GM19240 (cell line): ENCODE measurements at regions not wholly inside any gene's neighbourhood (a gene's known extent, or its start where the extent isn't known, plus 50 kb on each side); places are given as distances from the start of the nearest gene placed in this dataset.

ENCODE experiments used
- DNase-seq: peaks from one replicate; pipeline ENCODE4 v3.0.0; 2011; ENCODE audit warnings: low spot score; ENCODE audit not compliant: insufficient read length

DNA sequence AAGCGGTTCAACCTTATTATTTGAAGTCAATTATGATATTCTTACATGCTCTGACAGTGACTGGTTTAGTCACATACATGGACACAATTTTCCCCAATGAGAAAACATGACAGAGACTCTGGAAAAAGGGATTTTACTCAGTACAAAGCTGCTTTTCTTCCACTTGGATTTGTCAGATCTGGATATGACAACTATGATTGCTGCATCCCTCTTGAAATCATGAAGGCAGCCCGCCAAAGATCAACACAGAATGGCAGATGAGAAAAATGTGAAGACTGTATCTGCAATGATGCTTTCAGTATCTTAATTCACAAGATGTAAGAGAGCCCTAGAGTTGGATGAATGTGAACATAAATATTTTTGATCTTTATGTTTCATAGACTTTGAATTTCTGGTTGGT is 439.6 kb downstream of the CDH8 start:
- DNase-seq = no peak

DNA sequence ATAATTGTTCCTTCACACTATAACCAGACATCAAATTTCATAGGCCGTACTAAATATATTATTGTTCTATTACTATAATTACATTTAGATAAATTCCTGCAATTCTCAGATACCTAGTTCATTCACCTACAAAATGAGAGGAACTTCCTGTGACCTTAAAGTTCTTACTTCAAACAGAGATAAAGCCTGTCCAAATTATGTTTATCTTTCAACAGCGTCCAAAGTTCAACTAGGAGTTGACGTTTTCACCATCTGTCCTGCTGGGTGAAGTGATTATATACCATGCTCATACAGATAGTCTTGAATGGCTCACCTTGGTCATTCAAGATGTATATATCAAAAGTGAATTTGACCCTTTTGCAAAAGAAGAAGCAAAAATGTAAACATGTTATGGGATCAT is 440.6 kb downstream of the CDH8 start:
- no peak for DNase-seq

DNA sequence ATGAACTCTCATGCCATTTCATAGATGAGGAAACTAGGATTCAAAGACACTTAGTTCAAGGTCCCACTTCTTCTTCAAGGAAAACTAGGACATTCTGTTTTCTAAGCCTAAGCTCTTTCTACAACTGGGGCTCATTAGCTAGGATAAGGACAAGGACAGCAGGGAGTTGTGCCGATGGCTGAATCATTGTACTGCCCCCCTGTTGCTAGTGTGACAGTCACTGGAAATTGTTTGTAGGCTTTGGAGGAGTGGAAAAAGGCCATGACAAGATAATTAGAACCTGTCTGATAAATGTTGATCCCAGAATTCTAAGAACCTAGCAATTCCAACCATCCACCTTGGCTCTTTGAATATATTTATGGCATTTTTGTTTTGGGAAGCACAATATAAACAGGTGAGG is 445.7 kb downstream of the CDH8 start:
- no peak for DNase-seq

DNA sequence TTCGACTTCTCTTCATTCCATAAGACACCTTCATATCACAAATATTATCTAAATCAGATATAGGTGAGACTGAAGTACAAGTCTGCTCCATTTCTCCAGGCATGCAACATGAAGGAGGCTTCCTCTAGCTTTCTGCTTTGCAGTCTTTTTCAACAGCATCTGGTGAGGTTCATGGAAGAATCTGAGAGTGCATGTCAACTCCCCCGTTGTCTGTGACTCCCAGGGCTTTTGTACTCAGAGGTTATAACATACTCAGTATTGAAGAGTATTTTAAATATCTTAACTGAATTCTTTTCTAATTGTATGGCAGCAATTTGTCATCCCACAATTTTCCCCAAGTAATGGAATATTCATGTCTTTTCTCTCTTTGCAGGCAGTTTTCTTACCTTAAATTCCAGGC is 448.7 kb downstream of the CDH8 start:
- DNase-seq = no peak

DNA sequence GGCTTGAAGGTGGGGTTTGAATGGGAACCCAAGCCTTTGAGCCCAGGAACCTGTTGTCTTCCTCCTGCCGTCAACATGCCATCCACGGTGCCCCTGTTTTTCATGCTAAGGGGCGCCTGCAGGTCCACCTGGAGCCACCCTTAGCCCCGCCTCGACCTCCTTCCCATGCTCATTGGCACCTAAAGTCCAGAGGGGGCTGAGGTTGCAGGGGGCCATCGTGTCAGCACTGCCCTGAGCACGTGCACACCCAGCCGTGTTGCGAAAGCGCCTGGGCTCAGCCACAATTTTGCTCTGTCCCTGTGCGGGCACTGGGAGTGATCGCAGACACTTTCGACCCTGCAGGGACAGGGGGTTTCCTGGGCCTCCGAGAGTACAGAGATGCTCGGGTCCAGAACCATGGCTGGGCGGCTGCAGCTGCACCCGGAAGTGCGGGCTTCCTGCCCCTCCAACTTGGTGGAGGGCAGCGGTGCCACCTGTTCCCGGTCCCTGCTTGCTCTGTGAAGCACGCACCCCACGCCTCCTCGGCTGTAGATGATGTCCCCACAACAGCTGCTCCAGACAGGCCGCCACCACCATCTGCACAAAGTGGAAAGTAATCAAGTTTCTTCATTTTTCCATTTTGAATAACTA is 454.7 kb downstream of the CDH8 start:
- DNase-seq = no peak

DNA sequence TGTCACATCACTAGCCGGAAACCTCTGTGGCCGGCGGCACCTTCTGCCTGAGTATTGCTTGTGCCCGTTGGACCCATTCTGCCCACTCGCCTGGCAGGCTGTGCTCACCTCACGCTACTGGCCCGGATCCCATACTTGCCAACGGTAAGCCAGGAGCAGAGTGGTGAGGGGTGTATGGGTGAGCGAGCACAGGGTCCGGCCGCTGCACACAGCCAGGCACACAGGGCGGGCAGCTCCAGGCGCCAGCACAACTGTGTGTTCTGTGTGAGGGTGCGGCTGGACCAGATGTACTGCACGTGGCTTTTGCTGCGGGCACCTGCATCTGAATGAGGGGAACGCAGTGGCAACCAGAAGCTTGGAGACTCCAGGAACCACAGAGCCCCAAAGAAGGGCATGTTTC is 455.7 kb downstream of the CDH8 start:
- no peak for DNase-seq

DNA sequence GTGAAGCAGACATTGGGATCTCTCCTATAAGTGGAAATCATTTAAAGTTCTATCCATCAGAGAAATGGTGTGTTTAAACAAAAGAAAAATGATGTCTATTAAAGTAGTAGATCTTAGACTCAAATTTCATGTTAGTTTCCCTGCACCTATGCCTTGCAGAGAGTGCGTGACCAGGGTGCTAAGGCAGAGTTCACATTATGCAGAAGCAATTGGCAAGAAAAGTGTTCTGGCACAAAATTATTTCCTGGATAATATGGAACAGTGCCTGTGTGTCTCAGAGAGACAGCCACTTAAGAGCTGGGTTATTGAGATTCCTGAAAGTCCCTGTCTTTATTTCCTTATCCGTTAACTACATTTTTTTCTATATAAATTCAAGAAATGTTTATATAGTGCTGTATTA is 457.0 kb downstream of the CDH8 start:
- no peak for DNase-seq

DNA sequence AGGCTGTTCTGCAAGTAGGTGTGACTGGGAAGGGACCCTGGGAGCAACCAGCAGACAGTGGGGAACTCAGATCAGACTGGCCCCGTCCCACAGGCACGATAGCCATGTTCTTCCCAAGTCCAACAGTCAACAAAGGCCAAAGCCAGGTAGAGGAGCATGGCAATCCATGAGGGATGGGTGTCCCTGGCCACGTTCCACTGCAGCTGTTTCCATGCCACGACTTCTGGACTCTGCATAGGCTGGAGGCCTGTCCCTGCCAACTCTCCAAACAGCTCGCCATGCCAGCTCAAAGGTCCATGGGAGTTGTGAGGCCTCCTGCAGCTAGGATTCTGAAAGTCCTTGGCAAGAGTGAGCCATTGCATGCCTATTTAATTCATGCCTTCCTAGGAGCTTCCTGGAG is 459.8 kb downstream of the CDH8 start:
- DNase-seq = no peak

DNA sequence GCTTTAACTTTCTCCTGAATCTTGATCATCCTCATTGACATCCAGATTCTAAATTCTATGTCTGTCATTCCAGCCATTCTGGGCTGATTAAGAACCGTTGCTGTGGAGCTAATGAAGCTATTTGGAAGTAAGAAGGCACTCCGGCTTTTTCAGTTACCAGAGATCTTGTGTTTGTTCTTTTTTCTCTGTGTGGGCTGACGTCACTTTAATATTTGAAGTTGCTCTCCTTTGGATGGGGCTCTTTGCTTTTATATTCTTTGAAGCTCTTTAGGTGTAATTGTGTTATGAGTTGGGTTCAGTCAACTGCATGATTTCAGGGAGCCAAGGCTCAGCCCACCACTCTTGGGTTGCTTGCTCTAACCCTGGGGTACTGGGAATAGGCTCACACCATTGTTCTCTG is 460.6 kb downstream of the CDH8 start:
- no peak for DNase-seq

DNA sequence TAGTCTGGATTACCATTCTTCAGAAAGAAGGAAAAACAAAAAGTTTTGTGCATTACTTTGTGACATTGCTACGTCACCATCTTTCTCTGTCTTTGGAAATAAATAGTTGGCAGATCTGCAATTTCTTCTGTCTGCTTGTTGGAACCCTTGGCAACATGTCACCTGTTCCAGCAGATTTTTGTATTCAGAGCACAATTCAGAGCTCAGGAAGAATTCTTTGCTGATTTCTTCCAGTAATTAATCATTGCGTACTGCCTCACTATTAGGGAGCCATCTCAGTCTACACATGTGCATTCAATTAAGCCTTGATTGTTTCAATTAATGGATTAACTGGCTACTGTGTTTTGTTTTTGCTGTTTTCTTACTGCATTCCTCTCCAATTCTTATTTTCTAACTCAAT is 467.2 kb downstream of the CDH8 start:
- no peak for DNase-seq

DNA sequence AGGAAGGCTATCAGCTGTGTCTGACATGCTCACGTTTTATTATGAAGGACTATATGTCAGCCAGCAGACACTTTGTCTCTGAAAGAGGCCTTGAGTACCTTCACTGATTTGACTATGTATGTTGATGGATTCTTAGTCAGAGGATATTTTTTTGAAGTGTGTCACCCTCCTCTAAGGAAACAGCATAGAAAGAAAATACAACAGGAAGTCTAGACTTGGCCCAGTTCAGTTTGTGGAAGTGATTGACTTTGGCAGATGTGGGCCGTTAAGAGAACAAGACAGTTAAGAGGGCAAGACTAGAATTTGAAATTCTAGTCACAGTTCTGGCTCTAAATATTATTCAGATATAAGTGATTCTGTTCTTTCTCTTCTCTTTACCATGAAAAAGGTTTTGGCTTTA is 471.5 kb downstream of the CDH8 start:
- DNase-seq = no peak

DNA sequence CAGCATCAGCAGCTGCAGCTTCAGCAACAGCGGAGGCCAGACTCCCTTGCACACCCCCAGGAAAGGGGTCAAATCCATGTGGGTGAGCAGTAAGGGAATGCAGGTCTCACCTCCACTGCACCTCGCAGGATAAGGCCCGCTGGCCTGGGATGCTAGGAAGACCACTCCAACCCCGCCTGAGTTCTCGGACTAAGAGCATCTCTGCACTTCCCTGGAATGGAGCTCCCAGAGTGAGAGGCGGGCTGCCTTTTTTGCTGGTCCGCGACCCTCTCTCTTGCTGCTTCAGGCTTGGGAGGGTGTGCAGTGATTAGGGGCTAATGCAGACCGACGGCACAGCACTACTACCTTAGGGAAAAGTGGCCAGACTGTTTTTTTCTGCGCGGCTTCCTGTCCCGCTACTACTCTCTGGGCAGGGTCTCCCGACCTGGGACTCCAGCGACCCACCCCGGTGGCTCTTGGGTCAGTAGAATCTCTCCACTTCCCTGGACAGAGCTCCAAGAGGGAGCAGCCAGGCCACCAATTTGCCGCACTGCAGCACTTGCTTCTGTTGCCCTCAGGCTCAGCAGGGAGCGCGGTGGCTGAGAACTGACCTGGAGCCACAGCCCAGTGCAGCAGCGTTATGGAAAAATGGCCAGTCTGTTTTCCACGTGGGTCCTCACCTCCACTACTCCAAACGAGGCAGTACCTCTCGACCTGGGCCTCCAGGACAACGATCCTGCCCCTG is 480.4 kb downstream of the CDH8 start:
- DNase-seq = no peak

DNA sequence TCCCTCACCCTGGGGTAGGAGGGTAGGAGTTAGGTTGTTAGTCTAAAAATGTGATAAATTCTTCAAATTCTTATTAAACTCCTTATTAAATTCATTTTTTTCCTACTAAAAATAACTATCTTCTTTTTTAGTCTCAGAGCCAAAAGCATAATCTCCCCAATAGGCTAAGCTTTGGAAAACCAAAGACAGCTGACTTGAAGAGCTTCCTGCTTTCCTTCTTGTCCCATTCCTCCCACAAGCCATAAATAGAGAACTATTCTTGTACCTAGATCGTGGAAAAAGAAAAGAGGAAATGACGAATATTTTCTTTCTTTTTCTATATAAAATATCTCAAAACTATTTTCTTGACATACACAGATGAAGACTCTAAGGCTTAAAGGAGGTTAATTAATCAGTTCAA is 486.9 kb downstream of the CDH8 start:
- no peak for DNase-seq

DNA sequence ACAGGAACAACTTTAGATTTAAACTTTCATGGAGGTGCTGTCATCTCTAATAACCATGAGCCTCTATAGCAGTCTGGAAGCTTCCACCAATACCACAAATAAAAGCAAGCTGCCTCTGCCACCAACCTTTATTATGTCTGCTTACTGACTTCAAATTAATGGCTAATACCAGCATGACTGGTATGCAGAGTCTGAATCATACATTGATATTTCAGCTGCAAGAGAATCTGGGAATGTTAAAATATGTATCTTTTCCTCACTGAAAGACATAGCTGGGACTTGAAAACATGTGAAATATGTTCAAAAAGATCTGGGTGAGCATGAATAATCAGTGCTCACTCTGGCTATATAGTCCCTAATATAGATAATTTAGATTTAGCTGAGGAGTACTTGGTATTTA is 488.6 kb downstream of the CDH8 start:
- DNase-seq = no peak

DNA sequence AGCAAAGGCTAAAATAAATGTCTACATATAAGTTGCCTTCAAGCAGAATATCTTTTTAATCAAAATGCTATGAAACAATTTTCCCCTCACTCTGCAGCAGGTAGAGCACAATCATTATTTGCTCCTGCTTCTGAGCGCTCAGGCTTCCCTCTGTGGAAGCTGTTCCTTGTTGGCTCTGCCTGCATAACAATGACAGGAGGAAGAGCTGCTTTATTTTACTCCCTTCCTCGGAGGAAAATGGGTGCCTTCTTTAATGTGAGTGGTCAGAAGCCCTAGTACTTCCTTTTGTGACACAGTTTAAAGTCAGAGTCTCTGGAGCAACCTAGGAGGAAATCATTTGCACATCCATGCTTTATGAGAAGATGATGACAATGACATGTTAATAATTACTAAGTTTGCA is 492.1 kb downstream of the CDH8 start:
- DNase-seq = no peak

DNA sequence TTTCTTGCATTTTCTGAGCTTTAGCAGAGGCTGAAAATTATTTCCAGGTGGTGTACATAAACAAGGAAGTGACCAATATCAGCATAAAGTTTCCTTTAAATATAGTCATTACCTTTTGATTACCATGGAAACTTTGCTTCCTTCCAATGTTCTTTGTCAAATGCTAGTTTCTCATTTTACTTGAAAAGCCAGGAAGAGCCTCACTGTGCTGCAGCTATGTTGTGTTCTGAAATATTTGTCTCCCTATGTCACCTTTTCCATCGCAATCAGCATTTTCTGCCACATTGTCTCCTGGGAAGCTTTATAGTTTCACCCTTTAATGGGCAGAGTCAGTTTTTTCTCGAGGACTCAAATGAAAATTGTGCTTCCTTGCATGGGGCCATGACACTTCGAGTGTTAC is 496.0 kb downstream of the CDH8 start:
- DNase-seq = no peak

DNA sequence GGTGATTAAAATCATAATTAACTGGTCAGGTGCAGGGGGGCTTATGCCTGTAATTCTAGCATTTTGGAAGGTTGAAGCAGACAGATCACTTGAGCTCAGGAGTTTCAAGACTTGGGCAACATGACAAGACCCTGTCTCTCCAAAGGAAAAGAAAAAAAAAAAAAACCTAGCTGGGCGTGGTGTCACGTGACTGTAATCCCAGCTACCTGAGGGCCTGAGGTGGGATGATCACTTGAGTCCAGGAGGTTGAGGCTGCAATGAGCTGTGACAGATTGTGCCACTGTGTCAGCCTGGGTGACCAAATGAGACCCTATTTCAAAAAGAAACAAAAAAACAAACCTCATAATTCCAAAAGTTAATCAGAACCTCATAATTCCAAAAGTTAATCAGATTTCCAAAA is 505.5 kb downstream of the CDH8 start:
- DNase-seq = no peak

DNA sequence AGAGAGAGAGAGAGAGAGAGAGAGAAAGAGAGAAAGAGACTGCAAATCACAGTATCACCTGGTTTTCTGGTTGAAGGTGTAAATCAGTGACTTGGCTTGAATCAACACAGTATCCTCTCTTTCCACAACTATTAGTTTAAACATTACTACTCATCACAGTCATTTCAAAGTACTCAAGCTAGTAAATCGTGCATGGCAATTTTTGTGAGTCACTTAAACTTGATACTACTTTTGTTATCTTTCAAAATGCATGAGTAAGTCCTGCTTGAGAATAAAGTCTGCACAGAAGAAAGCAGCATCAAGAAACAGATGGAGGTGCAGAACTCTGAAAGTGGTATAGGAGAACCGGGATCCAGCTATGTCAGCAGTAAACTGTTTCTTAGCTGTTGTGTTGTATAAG is 535.4 kb downstream of the CDH8 start:
- DNase-seq = no peak

DNA sequence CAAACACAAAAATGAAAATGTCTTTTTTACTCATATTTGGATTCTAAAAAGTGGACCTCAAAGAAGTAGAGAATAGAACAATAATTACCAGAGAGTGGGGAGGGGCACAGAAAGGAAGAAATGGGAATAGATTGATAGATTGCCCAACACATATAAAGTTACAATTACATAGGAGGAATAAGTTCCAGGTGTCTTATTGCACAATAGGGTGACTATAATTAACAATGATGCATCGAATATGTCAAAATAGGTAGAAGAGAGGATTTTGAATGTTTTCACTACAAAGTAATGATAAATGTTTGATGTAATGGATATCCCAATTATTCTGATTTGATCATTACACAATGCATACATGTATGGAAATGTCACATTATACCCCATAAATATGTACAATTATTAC is 556.0 kb downstream of the CDH8 start:
- no peak for DNase-seq

DNA sequence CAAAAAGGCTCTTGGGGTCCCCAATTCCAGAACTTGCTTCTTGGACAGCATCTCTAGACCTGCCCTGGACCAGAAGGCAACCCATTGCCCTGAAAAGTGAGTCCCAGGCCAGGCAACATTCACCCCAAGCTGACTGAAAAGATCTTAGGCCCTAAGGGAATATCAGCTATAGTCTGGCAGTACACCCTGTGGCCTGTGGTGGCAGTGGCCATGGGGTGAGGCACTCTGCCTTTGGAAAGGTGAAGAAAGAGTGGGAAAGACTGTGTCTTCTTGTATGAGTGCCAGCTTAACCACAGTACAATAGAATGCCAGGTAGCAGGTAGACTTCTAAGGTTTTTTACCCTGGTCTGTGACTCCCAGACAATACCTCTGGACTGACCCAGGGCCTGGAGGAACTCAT is 564.5 kb downstream of the CDH8 start:
- DNase-seq = no peak

DNA sequence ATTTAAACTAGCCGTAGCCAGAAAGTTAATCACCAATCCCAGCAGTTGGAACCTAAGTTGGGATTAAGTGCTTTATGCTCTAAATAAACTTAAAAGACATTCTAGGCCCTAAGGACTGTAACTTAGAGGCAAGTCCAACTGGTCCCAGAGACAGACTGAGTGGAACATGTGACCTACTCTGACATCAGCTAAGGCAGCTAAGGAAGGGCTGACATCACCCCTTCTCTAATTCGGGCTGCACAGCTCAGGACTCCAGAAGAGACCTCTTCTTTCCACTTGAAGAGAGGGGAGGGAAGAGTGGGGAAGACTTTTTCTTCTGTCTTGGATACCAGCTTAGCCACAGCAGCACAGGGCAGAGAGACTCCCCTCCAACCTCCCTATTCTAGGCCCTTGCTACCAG is 565.2 kb downstream of the CDH8 start:
- no peak for DNase-seq

DNA sequence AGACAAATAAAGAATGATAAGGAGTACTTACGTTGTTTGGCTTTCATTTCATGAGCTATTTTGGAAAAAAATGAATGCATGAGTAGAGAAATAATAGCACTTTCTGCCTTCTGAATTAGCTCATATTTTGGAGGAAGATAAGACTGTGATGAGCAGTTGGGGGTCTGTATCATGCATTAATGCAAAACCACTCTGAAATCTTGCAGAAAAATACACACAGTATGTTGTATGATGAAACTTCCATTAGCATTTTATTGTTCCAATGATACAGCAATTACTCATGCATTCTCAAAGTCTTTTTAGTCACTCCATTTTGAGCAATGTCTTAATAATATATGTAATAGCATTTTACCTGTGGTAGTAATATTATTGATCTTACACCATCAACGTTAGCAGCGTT is 571.0 kb downstream of the CDH8 start:
- DNase-seq = no peak

DNA sequence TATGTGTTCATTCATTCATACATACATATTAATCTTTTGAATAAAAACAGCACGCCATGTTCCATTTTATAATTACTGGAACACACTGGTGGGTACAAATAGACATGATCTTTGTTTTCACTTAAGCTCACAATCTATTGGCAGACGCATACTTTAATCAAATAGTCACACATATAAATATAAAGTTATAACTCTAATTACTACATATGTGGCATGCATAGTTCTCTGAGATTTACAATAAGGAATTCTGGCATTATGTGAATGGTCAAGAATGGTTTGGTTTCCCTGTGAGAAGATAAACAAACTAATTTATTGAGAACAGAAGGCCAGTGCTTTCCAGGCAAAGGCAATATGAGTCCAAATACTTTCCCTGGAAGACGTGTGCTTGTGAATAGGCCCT is 576.2 kb downstream of the CDH8 start:
- no peak for DNase-seq

DNA sequence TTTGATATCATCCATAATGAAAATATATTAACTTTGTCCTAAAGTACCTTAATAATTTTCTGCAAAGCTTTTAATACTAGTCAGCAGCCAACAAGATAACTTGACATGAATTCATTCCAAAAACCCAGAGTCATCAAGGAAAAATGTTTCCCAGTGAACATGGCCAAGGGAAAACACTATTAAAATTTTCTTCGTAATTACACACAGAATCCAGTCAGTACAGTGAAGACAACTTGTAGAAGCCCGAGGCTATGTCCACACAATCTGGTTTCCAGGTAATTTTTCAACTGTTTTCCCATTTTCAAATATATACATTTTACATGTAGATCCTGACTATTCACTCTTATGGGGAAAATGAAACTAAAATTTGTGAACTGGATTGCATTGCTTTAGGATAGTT is 600.9 kb downstream of the CDH8 start:
- DNase-seq = no peak
